Lung (tissue), 11 donors: ENCODE measurements at regions not wholly inside any gene's neighbourhood (a gene's known extent, or its start where the extent isn't known, plus 50 kb on each side); places are given as distances from the start of the nearest gene placed in this dataset.
"Not testable (repeated sequence)": the region's sequence is repeated elsewhere in the genome, so short reads cannot be mapped to it uniquely, and the experiment has no call there.

ENCODE experiments used
- ATAC-seq: fragments of 200-7000 bp; cut with Tn5 transposase; one replicate; pipeline ENCODE4 v1.9.1; 2020; ENCODE audit warnings: moderate number of reproducible peaks; ENCODE audit not compliant: insufficient read depth, low FRiP score
- DNase-seq, 3 donors: peaks; one replicate each; pipeline ENCODE4 v3.0.0-alpha.2; 2013 to 2017
- H3K27ac ChIP-seq, 2 donors: one replicate each; pipeline ENCODE4 v1.5.1; 2013; ENCODE audit warnings: mild to moderate bottlenecking in 2 of 2, moderate library complexity in 2 of 2, control low read depth in 1 of 2, inconsistent platforms in 1 of 2, low read depth in 1 of 2, low read length in 1 of 2
- H3K27me3 ChIP-seq, 3 donors: one replicate each; pipeline ENCODE4 v1.5.1; 2013; ENCODE audit warnings: low read length in 2 of 3; ENCODE audit not compliant: control insufficient read depth in 3 of 3, insufficient read depth in 3 of 3
- H3K36me3 ChIP-seq, 4 donors: one replicate each; pipeline ENCODE4 v1.5.1; 2013; ENCODE audit warnings: low read length in 4 of 4, mild to moderate bottlenecking in 1 of 4, moderate library complexity in 1 of 4; ENCODE audit not compliant: control insufficient read depth in 4 of 4, insufficient read depth in 4 of 4
- H3K4me1 ChIP-seq, 5 donors: one replicate each; pipeline ENCODE4 v1.5.1; 2013; ENCODE audit warnings: low read length in 5 of 5, mild to moderate bottlenecking in 2 of 5, moderate library complexity in 1 of 5; ENCODE audit not compliant: control insufficient read depth in 5 of 5, insufficient read depth in 5 of 5
- H3K4me3 ChIP-seq: one replicate; pipeline ENCODE4 v1.5.1; 2013; ENCODE audit warnings: mild to moderate bottlenecking, control low read depth, moderate library complexity
- H3K9ac ChIP-seq, 2 donors: one replicate each; pipeline ENCODE4 v1.5.1; 2013; ENCODE audit warnings: low read length in 2 of 2, control low read depth in 1 of 2; ENCODE audit not compliant: insufficient read depth in 1 of 2
- H3K9me3 ChIP-seq, 4 donors: one replicate each; pipeline ENCODE4 v1.5.1; 2013; ENCODE audit warnings: low read length in 3 of 4, mild to moderate bottlenecking in 1 of 4, moderate library complexity in 1 of 4; ENCODE audit not compliant: control insufficient read depth in 4 of 4, insufficient read depth in 3 of 4
- WGBS, 2 donors: extraction: QIAGEN DNeasy Blood & Tissue Kit; methylation state at CpG; one replicate each; pipeline ENCODE4 v1.1.7; 2013; 5-methylcytosine and 5-hydroxymethylcytosine counted together
- TF ChIP-seq, protein P1 (sequence below): IDR thresholded peaks from 2 replicates; pipeline ENCODE4 v1.5.1; 2012; ENCODE audit warnings: mild to moderate bottlenecking; ENCODE audit errors: control extremely low read depth, extremely low read depth
- donor health status: control.
- donor health status: control.
- donor health status: Bipolar disorder and iron deficiency.
- donor health status: healthy.
- donor health status: DM: yes; HTN: yes; CAD: no.

DNA sequence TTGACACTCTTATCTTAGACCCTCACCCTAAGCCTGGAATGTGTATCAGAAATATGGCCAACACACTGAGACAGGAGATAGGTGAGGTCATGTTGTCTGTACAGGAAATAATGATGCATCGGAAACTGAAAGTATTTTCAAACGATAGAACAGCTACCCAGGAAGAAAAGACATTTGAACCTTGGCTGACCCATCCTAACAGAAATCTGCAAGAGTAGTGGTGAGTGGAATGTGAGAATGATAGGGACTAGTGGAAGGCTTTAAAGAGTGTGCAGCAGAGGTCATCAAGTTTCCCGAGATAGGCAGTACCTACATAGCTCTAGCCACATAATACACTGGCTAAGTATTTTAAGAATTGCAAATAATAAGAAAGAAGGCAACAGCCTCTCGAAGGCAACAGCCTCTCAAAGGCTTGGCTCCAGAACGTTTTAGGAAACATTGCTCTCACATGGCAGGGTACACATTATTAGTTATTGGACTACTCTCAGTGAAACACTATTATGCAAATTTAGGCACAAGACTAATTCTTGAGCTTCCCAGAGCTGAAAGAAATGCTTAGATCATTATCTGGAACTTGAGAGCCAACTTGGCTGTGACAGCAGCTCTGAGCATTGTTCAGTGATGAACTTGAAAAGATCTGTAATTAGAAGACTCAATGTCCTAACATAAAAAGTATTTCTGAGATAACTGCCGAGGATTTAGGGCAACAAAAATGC lies 133.1 kb upstream of the FBXL7 start:
- Histone ChIP-seq H3K9ac (no peak overlapping the region), H3K36me3 (no peaks in the 10 kb centered on the region), H3K27ac (peak overlapping the region in 1 of 2 donors; percentile 37), H3K27me3 (no peaks in the 10 kb centered on the region), H3K9me3 (no peaks in the 10 kb centered on the region), H3K4me3 (no peak overlapping the region), H3K4me1 (peaks cover 0 to 21% (median 12%) of the 10 kb centered on the region in 5 donors)
- DNase-seq (peak in 2 of 3 donors; percentile 78 to 83), ATAC-seq (peak; percentile 56)
- 25 to 58% methylated on average over 6 of the region's 6 CpGs for WGBS, 2 donors
- TF ChIP-seq, protein P1, sequence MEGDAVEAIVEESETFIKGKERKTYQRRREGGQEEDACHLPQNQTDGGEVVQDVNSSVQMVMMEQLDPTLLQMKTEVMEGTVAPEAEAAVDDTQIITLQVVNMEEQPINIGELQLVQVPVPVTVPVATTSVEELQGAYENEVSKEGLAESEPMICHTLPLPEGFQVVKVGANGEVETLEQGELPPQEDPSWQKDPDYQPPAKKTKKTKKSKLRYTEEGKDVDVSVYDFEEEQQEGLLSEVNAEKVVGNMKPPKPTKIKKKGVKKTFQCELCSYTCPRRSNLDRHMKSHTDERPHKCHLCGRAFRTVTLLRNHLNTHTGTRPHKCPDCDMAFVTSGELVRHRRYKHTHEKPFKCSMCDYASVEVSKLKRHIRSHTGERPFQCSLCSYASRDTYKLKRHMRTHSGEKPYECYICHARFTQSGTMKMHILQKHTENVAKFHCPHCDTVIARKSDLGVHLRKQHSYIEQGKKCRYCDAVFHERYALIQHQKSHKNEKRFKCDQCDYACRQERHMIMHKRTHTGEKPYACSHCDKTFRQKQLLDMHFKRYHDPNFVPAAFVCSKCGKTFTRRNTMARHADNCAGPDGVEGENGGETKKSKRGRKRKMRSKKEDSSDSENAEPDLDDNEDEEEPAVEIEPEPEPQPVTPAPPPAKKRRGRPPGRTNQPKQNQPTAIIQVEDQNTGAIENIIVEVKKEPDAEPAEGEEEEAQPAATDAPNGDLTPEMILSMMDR, result no peak

DNA sequence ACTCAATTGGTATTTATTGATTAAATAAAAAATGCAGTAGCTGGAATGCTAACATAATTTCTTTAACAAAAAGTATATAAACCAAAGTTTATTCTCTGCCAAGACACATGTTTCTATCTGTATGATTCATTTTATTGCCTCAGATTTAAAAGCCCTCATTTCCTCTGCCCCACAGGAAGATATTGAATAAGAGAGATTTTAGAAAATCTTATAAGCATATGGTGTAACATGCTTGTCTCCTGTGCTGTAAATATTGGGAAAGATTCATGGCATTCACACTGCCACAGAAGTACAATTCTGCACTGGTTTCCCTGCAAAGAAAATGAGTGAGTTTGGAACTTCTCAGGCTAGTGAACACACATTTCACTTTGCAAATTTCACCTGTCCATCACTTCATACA lies 134.9 kb upstream of the FBXL7 start:
- ATAC-seq (no peak), DNase-seq (no peak)
- Histone ChIP-seq H3K4me1 (peaks cover 0 to 21% (median 11%) of the 10 kb centered on the region in 5 donors), H3K9me3 (no peaks in the 10 kb centered on the region), H3K27me3 (no peaks in the 10 kb centered on the region), H3K36me3 (no peaks in the 10 kb centered on the region), H3K4me3 (no peak overlapping the region), H3K9ac (no peak overlapping the region), H3K27ac (no peak overlapping the region)
- TF ChIP-seq, protein P1, result no peak

DNA sequence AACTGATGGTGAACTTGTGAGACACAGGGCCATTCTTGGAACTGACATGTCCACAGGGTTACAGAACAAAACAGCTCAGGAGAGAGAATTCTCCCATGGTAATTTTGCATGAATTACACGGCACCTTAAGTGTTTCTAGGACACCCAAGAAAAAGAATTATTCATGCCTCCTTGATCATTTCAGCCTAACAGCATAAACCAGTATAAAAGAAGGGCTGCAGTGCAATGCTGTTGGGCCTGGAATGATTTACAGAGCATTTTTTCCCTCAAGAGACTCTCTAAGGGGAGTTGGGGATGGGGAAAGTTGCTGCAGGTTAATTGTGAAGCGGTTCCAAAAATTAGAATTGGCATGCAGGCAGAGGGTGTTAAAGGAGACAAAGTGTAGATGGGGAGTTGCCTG lies 136.4 kb upstream of the FBXL7 start:
- 78 to 82% methylated on average over 2 of the region's 2 CpGs for WGBS, 2 donors
- H3K4me3 ChIP-seq, result no peak overlapping the region
- no peaks in the 10 kb centered on the region for H3K9me3 ChIP-seq
- H3K9ac ChIP-seq, result no peak overlapping the region
- H3K36me3 ChIP-seq, result no peaks in the 10 kb centered on the region
- DNase-seq, result no peak
- TF ChIP-seq, protein P1, result no peak
- no peaks in the 10 kb centered on the region for H3K27me3 ChIP-seq
- H3K4me1 ChIP-seq, result peaks cover 0 to 21% (median 11%) of the 10 kb centered on the region in 5 donors
- ATAC-seq, result no peak
- H3K27ac ChIP-seq, result no peak overlapping the region

DNA sequence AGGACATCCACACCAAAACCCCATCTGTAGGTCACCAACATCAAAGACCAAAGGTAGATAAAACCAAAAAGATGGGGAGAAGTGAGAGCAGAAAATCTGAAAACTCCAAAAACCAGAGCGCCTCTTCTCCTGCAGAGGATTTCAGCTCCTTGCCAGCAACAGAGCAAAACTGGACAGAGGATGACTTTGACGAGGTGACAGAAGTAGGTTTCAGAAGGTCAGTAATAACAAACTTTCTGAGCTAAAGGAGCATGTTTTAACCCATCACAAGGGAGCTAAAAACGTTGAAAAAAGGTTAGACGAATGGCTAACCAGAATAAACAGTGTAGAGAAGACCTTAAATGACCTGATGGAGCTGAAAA lies 142.9 kb upstream of the FBXL7 start:
- not testable (repeated sequence) for H3K27me3 ChIP-seq, H3K27ac ChIP-seq, H3K4me3 ChIP-seq, H3K9ac ChIP-seq, H3K9me3 ChIP-seq, H3K36me3 ChIP-seq, ATAC-seq
- peaks cover 0 to 10% (median 0%) of the 10 kb centered on the region in 5 donors for H3K4me1 ChIP-seq
- WGBS, 2 donors, result 56 to 67% methylated on average over 4 of the region's 4 CpGs
- DNase-seq, result peak in 1 of 3 donors; percentile 54

DNA sequence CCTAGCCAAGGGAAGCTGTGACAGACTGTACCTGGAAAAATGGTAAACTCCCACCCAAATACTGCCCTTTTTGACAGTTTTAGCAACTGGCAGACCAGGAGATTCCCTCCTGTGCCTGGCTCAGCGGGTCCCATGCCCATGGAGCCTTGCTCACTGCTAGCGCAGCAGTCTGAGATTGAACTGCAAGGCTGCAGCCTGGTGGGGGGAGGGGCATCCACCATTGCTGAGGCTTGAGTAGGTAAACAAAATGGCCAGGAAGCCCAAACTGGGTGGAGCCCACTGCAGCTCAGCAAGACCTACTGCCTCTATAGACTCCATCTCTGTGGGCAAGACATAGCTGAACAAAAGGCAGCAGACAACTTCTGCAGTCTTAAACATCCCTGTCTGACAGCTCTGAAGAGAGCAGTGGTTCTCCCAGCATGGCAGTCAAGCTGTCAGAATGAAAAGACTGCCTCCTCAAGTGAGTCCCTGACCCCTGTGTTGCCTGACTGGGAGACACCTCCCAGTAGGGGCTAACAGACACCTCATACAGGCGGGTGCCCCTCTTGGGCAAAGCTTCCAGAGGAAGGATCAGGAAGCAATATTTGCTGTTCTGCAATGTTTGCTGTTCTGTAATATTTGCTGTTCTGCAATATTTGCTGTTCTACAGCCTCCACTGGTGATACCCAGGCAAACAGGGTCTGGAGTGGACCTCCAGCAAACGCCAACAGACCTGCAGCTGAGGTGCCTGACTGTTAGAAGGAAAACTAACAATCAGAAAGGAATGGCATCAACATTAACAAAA lies 143.5 kb upstream of the FBXL7 start:
- not testable (repeated sequence) for H3K27ac ChIP-seq, H3K4me3 ChIP-seq, H3K27me3 ChIP-seq, ATAC-seq, H3K9ac ChIP-seq, DNase-seq, H3K36me3 ChIP-seq, H3K9me3 ChIP-seq
- WGBS, 2 donors, result 76 to 78% methylated on average over 4 of the region's 4 CpGs
- peaks cover 0 to 10% (median 0%) of the 10 kb centered on the region in 5 donors for H3K4me1 ChIP-seq
